ENCODE measurements at regions not wholly inside any gene's neighbourhood (a gene's known extent, or its start where the extent isn't known, plus 50 kb on each side); places are given as distances from the start of the nearest gene placed in this dataset.

DNA sequence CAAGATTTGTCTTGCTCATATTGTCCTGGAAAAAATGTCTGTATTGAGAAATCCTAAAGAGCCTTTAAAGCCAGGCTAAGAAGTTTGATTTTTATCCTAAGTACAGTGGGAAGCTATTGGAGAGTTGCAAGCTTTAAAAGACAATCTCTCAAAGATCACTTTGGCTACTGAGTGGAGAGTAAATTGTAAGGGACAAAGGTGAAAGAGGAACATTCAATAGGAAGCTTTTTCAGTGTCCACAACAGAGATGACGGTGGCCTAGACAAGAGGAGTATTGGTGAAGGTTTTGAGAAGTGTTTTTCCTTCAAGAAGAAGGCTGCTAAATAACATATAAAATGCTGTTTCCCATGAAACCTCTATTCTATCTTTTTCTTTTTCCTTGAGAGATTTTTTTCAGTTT, 249.5 kb upstream of the IL12A start:
- no peak for DNase-seq
- Mint-ChIP-seq H3K4me1 (ENCODE audit: low read depth, unreplicated experiment) (no peaks in the 10 kb centered on the region), H3K9me3 (ENCODE audit: unreplicated experiment) (no peaks in the 10 kb centered on the region), H3K36me3 (ENCODE audit: unreplicated experiment) (no peaks in the 10 kb centered on the region), H3K27ac (ENCODE audit: unreplicated experiment) (no peak overlapping the region), H3K4me3 (ENCODE audit: unreplicated experiment) (no peak overlapping the region), H3K27me3 (ENCODE audit: unreplicated experiment) (no peaks in the 10 kb centered on the region)
- TF ChIP-seq, protein P1, sequence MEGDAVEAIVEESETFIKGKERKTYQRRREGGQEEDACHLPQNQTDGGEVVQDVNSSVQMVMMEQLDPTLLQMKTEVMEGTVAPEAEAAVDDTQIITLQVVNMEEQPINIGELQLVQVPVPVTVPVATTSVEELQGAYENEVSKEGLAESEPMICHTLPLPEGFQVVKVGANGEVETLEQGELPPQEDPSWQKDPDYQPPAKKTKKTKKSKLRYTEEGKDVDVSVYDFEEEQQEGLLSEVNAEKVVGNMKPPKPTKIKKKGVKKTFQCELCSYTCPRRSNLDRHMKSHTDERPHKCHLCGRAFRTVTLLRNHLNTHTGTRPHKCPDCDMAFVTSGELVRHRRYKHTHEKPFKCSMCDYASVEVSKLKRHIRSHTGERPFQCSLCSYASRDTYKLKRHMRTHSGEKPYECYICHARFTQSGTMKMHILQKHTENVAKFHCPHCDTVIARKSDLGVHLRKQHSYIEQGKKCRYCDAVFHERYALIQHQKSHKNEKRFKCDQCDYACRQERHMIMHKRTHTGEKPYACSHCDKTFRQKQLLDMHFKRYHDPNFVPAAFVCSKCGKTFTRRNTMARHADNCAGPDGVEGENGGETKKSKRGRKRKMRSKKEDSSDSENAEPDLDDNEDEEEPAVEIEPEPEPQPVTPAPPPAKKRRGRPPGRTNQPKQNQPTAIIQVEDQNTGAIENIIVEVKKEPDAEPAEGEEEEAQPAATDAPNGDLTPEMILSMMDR (IDR thresholded peaks at IDR 0.05; ENCODE audit: partially characterized antibody, unreplicated experiment): no peak

DNA sequence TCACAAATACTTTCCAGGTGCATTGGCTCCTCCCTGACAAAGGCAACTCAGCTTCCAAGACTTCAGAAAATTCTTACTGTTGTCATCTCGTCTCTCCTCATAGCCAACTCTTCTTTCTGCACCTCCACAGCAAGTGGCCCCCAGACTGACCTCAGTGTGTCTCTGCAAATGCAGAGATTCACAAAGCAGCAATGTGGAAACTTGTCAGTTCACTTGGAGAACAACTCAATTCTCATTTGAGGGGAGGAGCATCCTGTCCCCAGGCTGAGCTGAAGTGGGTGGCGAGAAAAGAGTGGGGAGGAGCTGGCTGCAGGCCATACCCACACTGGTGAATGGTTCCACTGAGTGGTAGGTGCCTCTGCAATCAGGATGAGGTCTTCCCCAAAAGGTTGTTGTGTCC, 248.7 kb upstream of the IL12A start:
- Mint-ChIP-seq H3K4me3 (ENCODE audit: unreplicated experiment) (no peak overlapping the region), H3K36me3 (ENCODE audit: unreplicated experiment) (no peaks in the 10 kb centered on the region), H3K4me1 (ENCODE audit: low read depth, unreplicated experiment) (no peaks in the 10 kb centered on the region), H3K27ac (ENCODE audit: unreplicated experiment) (no peak overlapping the region), H3K27me3 (ENCODE audit: unreplicated experiment) (no peaks in the 10 kb centered on the region), H3K9me3 (ENCODE audit: unreplicated experiment) (no peaks in the 10 kb centered on the region)
- TF ChIP-seq, protein P1 (IDR thresholded peaks at IDR 0.05; ENCODE audit: partially characterized antibody, unreplicated experiment): no peak
- DNase-seq: no peak

DNA sequence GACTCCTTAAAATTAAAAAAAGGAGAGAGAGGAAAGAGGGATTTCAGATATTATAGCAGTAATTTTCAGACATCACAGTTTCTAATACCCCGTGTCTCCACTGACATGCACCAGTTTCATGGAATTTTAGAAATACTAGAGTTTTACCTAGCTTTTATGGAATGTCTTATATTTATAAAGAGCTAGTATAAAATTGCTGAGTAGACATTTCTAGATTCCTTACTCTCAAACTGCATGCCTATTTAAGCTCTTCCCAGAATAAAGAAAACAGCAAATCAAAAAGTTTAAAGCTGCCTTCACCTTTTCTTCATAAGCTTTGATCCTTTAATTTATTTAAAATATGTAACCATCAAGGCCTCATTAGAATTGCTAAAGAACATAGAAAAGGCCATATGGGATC, 247.4 kb upstream of the IL12A start:
- Mint-ChIP-seq H3K4me1 (ENCODE audit: low read depth, unreplicated experiment) (no peaks in the 10 kb centered on the region), H3K27me3 (ENCODE audit: unreplicated experiment) (no peaks in the 10 kb centered on the region), H3K9me3 (ENCODE audit: unreplicated experiment) (no peaks in the 10 kb centered on the region), H3K27ac (ENCODE audit: unreplicated experiment) (no peak overlapping the region), H3K4me3 (ENCODE audit: unreplicated experiment) (no peak overlapping the region), H3K36me3 (ENCODE audit: unreplicated experiment) (no peaks in the 10 kb centered on the region)
- TF ChIP-seq, protein P1 (IDR thresholded peaks at IDR 0.05; ENCODE audit: partially characterized antibody, unreplicated experiment): no peak
- no peak for DNase-seq

DNA sequence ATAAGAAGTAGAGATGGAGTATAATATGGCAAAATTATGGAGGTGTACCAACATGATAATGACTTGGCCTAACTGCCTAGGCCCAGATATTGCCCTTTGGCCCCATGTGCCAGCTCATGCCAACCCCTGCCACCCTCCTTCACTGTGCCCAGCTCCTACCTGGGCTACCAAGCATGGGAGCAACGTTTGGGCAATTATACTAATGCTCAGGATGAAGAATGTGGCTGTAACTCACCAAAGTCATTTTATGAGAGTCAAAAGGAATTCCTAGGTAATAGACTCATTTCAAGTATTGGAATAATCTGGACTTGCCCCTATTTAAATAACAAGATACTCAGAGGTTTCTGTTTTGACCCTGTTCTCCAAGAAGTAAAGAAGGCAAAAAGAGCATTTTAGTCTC, 240.2 kb upstream of the IL12A start:
- H3K4me3 Mint-ChIP-seq (ENCODE audit: unreplicated experiment): no peak overlapping the region
- no peaks in the 10 kb centered on the region for H3K9me3 Mint-ChIP-seq (ENCODE audit: unreplicated experiment)
- H3K27me3 Mint-ChIP-seq (ENCODE audit: unreplicated experiment): no peaks in the 10 kb centered on the region
- H3K36me3 Mint-ChIP-seq (ENCODE audit: unreplicated experiment): no peaks in the 10 kb centered on the region
- H3K4me1 Mint-ChIP-seq (ENCODE audit: low read depth, unreplicated experiment): no peaks in the 10 kb centered on the region
- H3K27ac Mint-ChIP-seq (ENCODE audit: unreplicated experiment): no peak overlapping the region
- TF ChIP-seq, protein P1 (IDR thresholded peaks at IDR 0.05; ENCODE audit: partially characterized antibody, unreplicated experiment): no peak
- no peak for DNase-seq

DNA sequence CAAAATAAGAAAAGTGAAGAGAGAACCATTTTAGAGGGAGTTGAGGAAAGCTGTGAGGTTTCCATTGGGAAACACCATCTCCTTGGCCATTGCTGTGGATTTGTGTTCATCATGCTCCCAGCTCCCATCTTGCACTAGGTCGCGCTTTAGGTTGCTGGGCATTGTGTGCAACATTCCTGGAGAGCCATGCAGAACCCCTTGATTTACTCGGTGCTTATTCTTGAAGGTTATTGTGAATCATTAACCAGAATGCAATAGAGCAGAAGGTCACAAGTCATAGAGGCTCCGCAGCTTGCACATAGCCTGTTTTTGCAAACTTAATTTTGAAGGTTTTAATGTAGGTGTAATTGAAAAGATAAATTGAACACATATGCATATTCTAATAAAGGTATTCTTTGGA, 239.2 kb upstream of the IL12A start:
- H3K36me3 Mint-ChIP-seq (ENCODE audit: unreplicated experiment): no peaks in the 10 kb centered on the region
- no peaks in the 10 kb centered on the region for H3K4me1 Mint-ChIP-seq (ENCODE audit: low read depth, unreplicated experiment)

More for the DNA sequence above, 239.2 kb upstream of the IL12A start:
- no peaks in the 10 kb centered on the region for H3K27me3 Mint-ChIP-seq (ENCODE audit: unreplicated experiment)
- no peak for DNase-seq
- peaks cover under 1% of the 10 kb centered on the region for H3K9me3 Mint-ChIP-seq (ENCODE audit: unreplicated experiment)
- H3K27ac Mint-ChIP-seq (ENCODE audit: unreplicated experiment): no peak overlapping the region
- no peak overlapping the region for H3K4me3 Mint-ChIP-seq (ENCODE audit: unreplicated experiment)
- TF ChIP-seq, protein P1 (IDR thresholded peaks at IDR 0.05; ENCODE audit: partially characterized antibody, unreplicated experiment): no peak
